ENCODE measurements at regions not wholly inside any gene's neighbourhood (a gene's known extent, or its start where the extent isn't known, plus 50 kb on each side); places are given as distances from the start of the nearest gene placed in this dataset.

DNA sequence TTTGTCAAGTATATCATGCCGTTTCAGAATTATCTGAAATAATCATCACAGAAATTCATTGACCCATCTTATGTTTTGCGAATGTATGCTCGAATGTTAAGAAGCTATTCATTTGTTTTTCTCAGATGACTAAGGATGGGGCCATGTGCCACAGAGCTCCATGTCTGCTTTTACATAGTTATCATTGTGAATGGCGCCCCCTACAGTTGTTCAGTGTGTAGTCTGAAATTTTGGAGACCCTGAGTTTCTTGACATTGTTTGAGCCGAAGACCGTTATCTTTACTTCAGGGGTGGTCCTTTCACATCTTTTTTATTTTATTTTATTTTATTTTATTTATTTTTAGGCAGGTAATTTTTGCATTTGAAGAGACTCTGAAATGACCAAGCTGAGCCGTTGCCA lies 972.0 kb upstream of the RBFOX1 start:
- TF ChIP-seq, protein P1, sequence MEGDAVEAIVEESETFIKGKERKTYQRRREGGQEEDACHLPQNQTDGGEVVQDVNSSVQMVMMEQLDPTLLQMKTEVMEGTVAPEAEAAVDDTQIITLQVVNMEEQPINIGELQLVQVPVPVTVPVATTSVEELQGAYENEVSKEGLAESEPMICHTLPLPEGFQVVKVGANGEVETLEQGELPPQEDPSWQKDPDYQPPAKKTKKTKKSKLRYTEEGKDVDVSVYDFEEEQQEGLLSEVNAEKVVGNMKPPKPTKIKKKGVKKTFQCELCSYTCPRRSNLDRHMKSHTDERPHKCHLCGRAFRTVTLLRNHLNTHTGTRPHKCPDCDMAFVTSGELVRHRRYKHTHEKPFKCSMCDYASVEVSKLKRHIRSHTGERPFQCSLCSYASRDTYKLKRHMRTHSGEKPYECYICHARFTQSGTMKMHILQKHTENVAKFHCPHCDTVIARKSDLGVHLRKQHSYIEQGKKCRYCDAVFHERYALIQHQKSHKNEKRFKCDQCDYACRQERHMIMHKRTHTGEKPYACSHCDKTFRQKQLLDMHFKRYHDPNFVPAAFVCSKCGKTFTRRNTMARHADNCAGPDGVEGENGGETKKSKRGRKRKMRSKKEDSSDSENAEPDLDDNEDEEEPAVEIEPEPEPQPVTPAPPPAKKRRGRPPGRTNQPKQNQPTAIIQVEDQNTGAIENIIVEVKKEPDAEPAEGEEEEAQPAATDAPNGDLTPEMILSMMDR (IDR thresholded peaks at IDR 0.05): no peak
- Histone ChIP-seq H3K4me1 (no peaks in the 10 kb centered on the region), H3K27ac (no peak overlapping the region), H3K27me3 (no peaks in the 10 kb centered on the region), H3K4me3 (no peak overlapping the region), H3K9me3 (no peaks in the 10 kb centered on the region), H3K36me3 (no peaks in the 10 kb centered on the region)
- no peak for DNase-seq (ENCODE audit: low spot score)

DNA sequence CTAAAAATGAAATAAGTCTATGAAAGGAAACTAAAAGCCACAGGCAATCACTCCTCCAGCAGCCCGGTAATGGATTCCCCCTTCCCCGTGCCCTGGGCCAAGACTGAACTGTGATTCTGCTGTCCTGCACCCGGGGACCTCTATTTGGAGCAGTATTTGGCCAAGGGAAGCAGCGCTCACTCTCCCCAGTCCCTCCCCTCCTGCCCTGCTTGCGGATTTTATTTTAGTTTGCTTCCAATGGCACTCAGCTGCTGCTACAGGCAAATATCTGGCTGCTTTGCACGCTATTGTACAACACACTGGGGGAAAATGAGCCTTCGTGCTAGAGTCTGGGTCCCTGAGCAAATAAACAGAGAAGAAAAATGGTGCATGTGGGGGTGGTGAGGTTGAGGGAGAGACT lies 975.7 kb upstream of the RBFOX1 start:
- H3K4me3 ChIP-seq: no peak overlapping the region
- TF ChIP-seq, protein P1 (IDR thresholded peaks at IDR 0.05): no peak
- no peaks in the 10 kb centered on the region for H3K27me3 ChIP-seq
- H3K9me3 ChIP-seq: no peaks in the 10 kb centered on the region
- H3K27ac ChIP-seq: no peak overlapping the region
- no peaks in the 10 kb centered on the region for H3K36me3 ChIP-seq
- DNase-seq (ENCODE audit: low spot score): no peak
- no peaks in the 10 kb centered on the region for H3K4me1 ChIP-seq

DNA sequence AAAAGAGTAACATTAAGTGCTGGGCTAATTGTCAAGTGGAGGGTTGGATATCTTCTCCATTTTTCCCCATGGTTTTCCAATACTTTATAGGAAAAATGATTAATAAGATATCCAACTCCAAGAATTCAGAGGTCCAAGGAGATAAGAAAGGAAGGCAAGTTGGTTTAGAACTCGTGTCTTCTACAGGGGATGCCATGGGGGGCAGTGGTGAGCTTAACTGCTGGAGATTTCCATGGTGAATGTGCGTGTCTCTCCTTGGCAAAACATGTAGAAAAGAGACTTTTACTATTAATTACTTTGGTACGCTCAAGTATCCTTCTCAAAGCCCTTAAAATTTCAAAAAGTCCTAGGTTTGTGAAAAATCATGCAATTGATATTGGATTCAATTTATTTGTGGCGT lies 982.9 kb upstream of the RBFOX1 start:
- Histone ChIP-seq H3K4me3 (no peak overlapping the region), H3K27ac (no peak overlapping the region), H3K27me3 (no peaks in the 10 kb centered on the region), H3K36me3 (no peaks in the 10 kb centered on the region), H3K4me1 (no peaks in the 10 kb centered on the region), H3K9me3 (no peaks in the 10 kb centered on the region)
- DNase-seq (ENCODE audit: low spot score): no peak
- TF ChIP-seq, protein P1 (IDR thresholded peaks at IDR 0.05): no peak

DNA sequence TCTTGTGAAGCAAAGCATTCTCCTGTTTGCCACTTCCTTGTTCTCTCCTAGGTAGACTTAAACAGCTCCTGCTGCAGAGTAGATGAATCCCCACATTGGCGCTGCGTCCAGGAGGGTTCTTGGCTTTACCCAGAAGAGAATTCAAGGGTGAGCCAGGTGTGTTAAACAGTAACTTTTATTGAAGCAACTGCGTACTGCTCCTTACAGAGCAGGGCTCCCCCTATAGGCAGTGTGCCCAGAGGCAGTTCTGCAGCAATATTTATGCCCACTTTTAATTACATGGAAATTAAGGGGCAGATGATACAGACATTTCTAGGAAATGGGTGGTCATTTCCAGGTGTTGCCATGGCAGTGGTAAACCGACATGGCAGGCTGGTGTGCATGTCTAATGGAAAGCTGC lies 987.6 kb upstream of the RBFOX1 start:
- no peak overlapping the region for H3K4me3 ChIP-seq
- H3K36me3 ChIP-seq: no peaks in the 10 kb centered on the region
- DNase-seq (ENCODE audit: low spot score): no peak
- H3K4me1 ChIP-seq: no peaks in the 10 kb centered on the region
- peaks cover 0 to 9% of the 10 kb centered on the region in 2 donors for H3K9me3 ChIP-seq
- H3K27me3 ChIP-seq: no peaks in the 10 kb centered on the region
- TF ChIP-seq, protein P1 (IDR thresholded peaks at IDR 0.05): no peak
- H3K27ac ChIP-seq: no peak overlapping the region

DNA sequence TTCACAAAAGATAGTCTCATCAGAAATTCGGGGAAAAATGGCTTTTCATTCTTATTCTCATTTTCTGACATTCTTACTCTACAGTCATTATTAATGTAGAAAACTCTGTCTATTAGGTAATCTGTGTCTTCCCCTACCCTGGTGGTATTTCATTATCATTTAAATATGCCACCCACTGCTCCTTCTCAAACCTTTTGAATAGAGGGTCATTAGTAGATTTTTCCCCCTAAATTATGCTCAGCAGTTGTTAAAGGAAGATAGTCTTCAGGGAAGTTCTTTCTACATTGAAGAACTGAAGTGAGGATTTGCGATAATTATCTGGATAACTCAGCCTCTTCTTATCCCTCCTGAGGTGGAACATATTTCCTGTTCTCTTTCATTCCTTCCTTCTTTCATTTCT lies 989.5 kb upstream of the RBFOX1 start:
- TF ChIP-seq, protein P1 (IDR thresholded peaks at IDR 0.05): no peak
- Histone ChIP-seq H3K4me1 (no peaks in the 10 kb centered on the region), H3K27me3 (no peaks in the 10 kb centered on the region), H3K36me3 (no peaks in the 10 kb centered on the region), H3K9me3 (peaks cover 0 to 9% of the 10 kb centered on the region in 2 donors), H3K27ac (no peak overlapping the region), H3K4me3 (no peak overlapping the region)
- DNase-seq (ENCODE audit: low spot score): no peak

DNA sequence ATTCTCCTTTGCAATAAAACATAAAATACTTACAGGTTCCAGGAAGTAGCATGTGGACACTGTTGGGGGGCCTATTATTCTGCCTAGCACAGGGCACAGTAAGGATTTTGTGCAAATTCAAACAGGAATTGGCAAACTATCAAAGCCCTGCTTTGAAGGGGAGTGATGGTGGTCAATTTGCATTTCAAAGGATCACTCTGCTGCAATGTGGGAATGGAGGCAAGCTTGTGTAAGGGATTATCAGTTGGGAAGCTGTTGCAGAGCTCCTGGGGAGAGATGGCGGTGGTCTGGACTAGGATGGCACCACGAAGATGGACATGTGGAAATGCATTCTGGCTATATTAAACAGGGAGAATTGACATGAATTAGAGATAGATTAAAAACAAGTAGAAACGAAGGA lies 990.7 kb upstream of the RBFOX1 start:
- Histone ChIP-seq H3K4me1 (no peaks in the 10 kb centered on the region), H3K27me3 (no peaks in the 10 kb centered on the region), H3K36me3 (no peaks in the 10 kb centered on the region), H3K4me3 (no peak overlapping the region), H3K9me3 (peaks cover 0 to 9% of the 10 kb centered on the region in 2 donors), H3K27ac (no peak overlapping the region)
- TF ChIP-seq, protein P1 (IDR thresholded peaks at IDR 0.05): no peak
- no peak for DNase-seq (ENCODE audit: low spot score)

Measured in right atrium auricular region (tissue), 2 donors.